SK-N-SH (cell line): ENCODE measurements at regions not wholly inside any gene's neighbourhood (a gene's known extent, or its start where the extent isn't known, plus 50 kb on each side); places are given as distances from the start of the nearest gene placed in this dataset.

Experiments
- CTCF ChIA-PET: fragments of 300-600, 350-600 bp; formaldehyde crosslinking; extraction: SDS; loops from one replicate; lab custom pipeline; 2021; lab: Yijun Ruan, JAX
- POLR2A ChIA-PET: fragments of 350-600 bp; sonication (Branson Sonifier 250); formaldehyde crosslinking; extraction: SDS; loops from one replicate; lab custom pipeline; 2020; ENCODE audit warnings: antibody characterized with exemption, inconsistent platforms; lab: Yijun Ruan, JAX
- DNase-seq: peaks from one replicate; pipeline ENCODE4 v3.0.0; 2012
- H2AFZ ChIP-seq: fragments of 200-600 bp; sonication (generic); 2 replicates; pipeline ENCODE4 v1.8.1; 2016; ENCODE audit warnings: antibody characterized with exemption, mild to moderate bottlenecking, low read depth
- H3F3A ChIP-seq: fragments of 200-600 bp; sonication (generic); replicated peaks from 2 replicates; pipeline ENCODE3; 2016; ENCODE audit warnings: antibody characterized with exemption, mild to moderate bottlenecking; ENCODE audit not compliant: insufficient read depth
- H3K27ac ChIP-seq, 2 experiments: fragments of 200-500 bp in 1 of 2; fragments of 200-600 bp in 1 of 2; sonication (Bioruptor generic) in 1 of 2; sonication (generic), shearing (Covaris generic) in 1 of 2; 2 replicates each; pipeline versions ENCODE4 v1.5.1 to v1.6.1; 2014 to 2016; ENCODE audit warnings: low read depth in 2 of 2, inconsistent platforms in 1 of 2, low read length in 1 of 2, mild to moderate bottlenecking in 1 of 2, mixed read lengths in 1 of 2
- H3K27me3 ChIP-seq: fragments of 200-600 bp; sonication (generic), shearing (Covaris generic); 2 replicates; pipeline ENCODE4 v1.6.1; 2016; ENCODE audit warnings: mixed run types; ENCODE audit not compliant: insufficient read depth
- H3K36me3 ChIP-seq, 2 experiments: fragments of 200-500 bp in 1 of 2; fragments of 200-600 bp in 1 of 2; sonication (Bioruptor generic) in 1 of 2; sonication (generic) in 1 of 2; replicated peaks in 1 of 2; 2 replicates each; pipeline versions ENCODE3 to v1.5.1; 2014 to 2016; ENCODE audit warnings: low read length in 1 of 2, mild to moderate bottlenecking in 1 of 2; ENCODE audit not compliant: insufficient read depth in 2 of 2, control insufficient read depth in 1 of 2
- H3K4me1 ChIP-seq, 2 experiments: fragments of 200-500 bp in 1 of 2; fragments of 200-600 bp in 1 of 2; sonication (Bioruptor generic) in 1 of 2; sonication (generic), shearing (Covaris generic) in 1 of 2; 2 replicates each; pipeline versions ENCODE4 v1.5.1 to v1.6.1; 2014 to 2016; ENCODE audit warnings: low read depth in 1 of 2, low read length in 1 of 2, mixed run types in 1 of 2; ENCODE audit not compliant: insufficient read depth in 2 of 2, control insufficient read depth in 1 of 2
- H3K4me2 ChIP-seq: fragments of 200-600 bp; sonication (generic), shearing (Covaris generic); 2 replicates; pipeline ENCODE4 v1.6.1; 2017; ENCODE audit warnings: mixed run types
- H3K4me3 ChIP-seq, 2 experiments: fragments of 200-500 bp in 1 of 2; fragments of 200-600 bp in 1 of 2; sonication (Bioruptor generic) in 1 of 2; sonication (generic), shearing (Covaris generic) in 1 of 2; 2 replicates each; pipeline versions ENCODE4 v1.5.1 to v1.8.1; 2014 to 2016; ENCODE audit warnings: low read depth in 2 of 2, inconsistent platforms in 1 of 2, low read length in 1 of 2, mild to moderate bottlenecking in 1 of 2, mixed read lengths in 1 of 2, moderate library complexity in 1 of 2
- H3K79me2 ChIP-seq: fragments of 200-600 bp; sonication (generic); 2 replicates; pipeline ENCODE4 v1.8.1; 2017; ENCODE audit warnings: mild to moderate bottlenecking; ENCODE audit not compliant: insufficient read depth
- H3K9ac ChIP-seq: fragments of 200-600 bp; sonication (generic); 2 replicates; pipeline ENCODE4 v1.6.1; 2017; ENCODE audit warnings: mixed run types
- H3K9me2 ChIP-seq: fragments of 200-600 bp; sonication (generic); 2 replicates; pipeline ENCODE4 v1.6.1; 2017; ENCODE audit warnings: mixed run types
- H3K9me3 ChIP-seq: fragments of 200-600 bp; sonication (generic); 2 replicates; pipeline ENCODE4 v1.6.1; 2017; ENCODE audit warnings: mixed run types, mild to moderate bottlenecking, moderate library complexity
- H4K20me1 ChIP-seq: fragments of 200-600 bp; sonication (generic); 2 replicates; pipeline ENCODE4 v1.6.1; 2017; ENCODE audit warnings: mild to moderate bottlenecking, mixed run types; ENCODE audit not compliant: insufficient read depth
- FOSL2 ChIP-seq: IDR thresholded peaks from 2 replicates; pipeline ENCODE4 v1.4.0; 2012; ENCODE audit warnings: low read depth, mild to moderate bottlenecking, moderate library complexity, borderline replicate concordance
- FOXJ3 ChIP-seq: sonication (generic); formaldehyde crosslinking; IDR thresholded peaks from 2 replicates; pipeline ENCODE4 v1.5.1; 2020; ENCODE audit warnings: mild to moderate bottlenecking, missing genetic modification reagents
- FOXM1 ChIP-seq: IDR thresholded peaks from 2 replicates; pipeline ENCODE4 v1.4.0; 2012; ENCODE audit warnings: low read depth, mild to moderate bottlenecking
- GABPA ChIP-seq: IDR thresholded peaks from 2 replicates; pipeline ENCODE4 v1.4.0; 2012; ENCODE audit warnings: low read depth, mild to moderate bottlenecking
- GATA2 ChIP-seq: sonication (generic); formaldehyde crosslinking; IDR thresholded peaks from 2 replicates; pipeline ENCODE4 v1.5.0; 2020; ENCODE audit warnings: mild to moderate bottlenecking, missing genetic modification reagents
- MAX ChIP-seq: IDR thresholded peaks from 2 replicates; pipeline ENCODE4 v1.4.0; 2012; ENCODE audit warnings: low read depth
- MXI1 ChIP-seq: IDR thresholded peaks from 2 replicates; pipeline ENCODE4 v1.6.1; 2012; ENCODE audit warnings: mild to moderate bottlenecking, low read depth, low read length, improper control_type of control experiment
- PBX3 ChIP-seq: IDR thresholded peaks from 2 replicates; pipeline ENCODE4; 2012
- POLR2AphosphoS5 ChIP-seq: IDR thresholded peaks from 2 replicates; pipeline ENCODE4 v1.6.1; 2012; ENCODE audit warnings: low read depth, low read length
- RAD21 ChIP-seq: IDR thresholded peaks from 2 replicates; pipeline ENCODE4 v1.6.1; 2012; ENCODE audit warnings: mild to moderate bottlenecking, low read length
- RCOR1 ChIP-seq: fragments of 150-350 bp; IDR thresholded peaks from 2 replicates; pipeline ENCODE4 v1.6.1; 2017; ENCODE audit warnings: antibody characterized with exemption, low read length
- RFX5 ChIP-seq: IDR thresholded peaks from 2 replicates; pipeline ENCODE4 v1.6.1; 2012; ENCODE audit warnings: mild to moderate bottlenecking, improper control_type of control experiment, low read length
- SMC3 ChIP-seq: IDR thresholded peaks from 2 replicates; pipeline ENCODE4 v1.6.1; 2012; ENCODE audit warnings: low read depth, low read length, improper control_type of control experiment
- TEAD4 ChIP-seq: IDR thresholded peaks from 2 replicates; pipeline ENCODE4 v1.4.0; 2012; ENCODE audit warnings: mild to moderate bottlenecking, borderline replicate concordance; ENCODE audit not compliant: insufficient read depth
- USF2 ChIP-seq: fragments of 150-350 bp; IDR thresholded peaks from 2 replicates; pipeline ENCODE4 v1.6.1; 2017; ENCODE audit warnings: antibody characterized with exemption, low read length, low read depth, borderline replicate concordance
- ZBTB33 ChIP-seq: IDR thresholded peaks from 2 replicates; pipeline ENCODE4 v1.4.0; 2012; ENCODE audit warnings: low read depth, borderline replicate concordance
- WGBS: methylation state at CpG from one replicate; pipeline ENCODE4 v1.1.6; 2017; ENCODE audit warnings: low lambda C conversion rate; 5-methylcytosine and 5-hydroxymethylcytosine counted together
- TF ChIP-seq, protein P1 (sequence below): fragments of 200-600 bp; sonication (generic); IDR thresholded peaks from 2 replicates; pipeline ENCODE4 v1.6.1; 2017; ENCODE audit warnings: antibody characterized with exemption, mild to moderate bottlenecking, moderate library complexity
- TF ChIP-seq, protein P2 (sequence below): IDR thresholded peaks from 2 replicates; pipeline ENCODE4 v1.6.1; 2012; ENCODE audit warnings: mild to moderate bottlenecking, low read depth, low read length, moderate library complexity
- TF ChIP-seq, protein P3 (sequence below): fragments of 150-350 bp; IDR thresholded peaks from 2 replicates; pipeline ENCODE4 v1.6.1; 2016; ENCODE audit warnings: mild to moderate bottlenecking, low read depth, low read length

- TF ChIP-seq, protein P1, sequence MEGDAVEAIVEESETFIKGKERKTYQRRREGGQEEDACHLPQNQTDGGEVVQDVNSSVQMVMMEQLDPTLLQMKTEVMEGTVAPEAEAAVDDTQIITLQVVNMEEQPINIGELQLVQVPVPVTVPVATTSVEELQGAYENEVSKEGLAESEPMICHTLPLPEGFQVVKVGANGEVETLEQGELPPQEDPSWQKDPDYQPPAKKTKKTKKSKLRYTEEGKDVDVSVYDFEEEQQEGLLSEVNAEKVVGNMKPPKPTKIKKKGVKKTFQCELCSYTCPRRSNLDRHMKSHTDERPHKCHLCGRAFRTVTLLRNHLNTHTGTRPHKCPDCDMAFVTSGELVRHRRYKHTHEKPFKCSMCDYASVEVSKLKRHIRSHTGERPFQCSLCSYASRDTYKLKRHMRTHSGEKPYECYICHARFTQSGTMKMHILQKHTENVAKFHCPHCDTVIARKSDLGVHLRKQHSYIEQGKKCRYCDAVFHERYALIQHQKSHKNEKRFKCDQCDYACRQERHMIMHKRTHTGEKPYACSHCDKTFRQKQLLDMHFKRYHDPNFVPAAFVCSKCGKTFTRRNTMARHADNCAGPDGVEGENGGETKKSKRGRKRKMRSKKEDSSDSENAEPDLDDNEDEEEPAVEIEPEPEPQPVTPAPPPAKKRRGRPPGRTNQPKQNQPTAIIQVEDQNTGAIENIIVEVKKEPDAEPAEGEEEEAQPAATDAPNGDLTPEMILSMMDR: no peak
These were observed 96.2 kb upstream of the EFNA5 start (continued) for GRCh38 chr5:107766972-107767371.

DNA sequence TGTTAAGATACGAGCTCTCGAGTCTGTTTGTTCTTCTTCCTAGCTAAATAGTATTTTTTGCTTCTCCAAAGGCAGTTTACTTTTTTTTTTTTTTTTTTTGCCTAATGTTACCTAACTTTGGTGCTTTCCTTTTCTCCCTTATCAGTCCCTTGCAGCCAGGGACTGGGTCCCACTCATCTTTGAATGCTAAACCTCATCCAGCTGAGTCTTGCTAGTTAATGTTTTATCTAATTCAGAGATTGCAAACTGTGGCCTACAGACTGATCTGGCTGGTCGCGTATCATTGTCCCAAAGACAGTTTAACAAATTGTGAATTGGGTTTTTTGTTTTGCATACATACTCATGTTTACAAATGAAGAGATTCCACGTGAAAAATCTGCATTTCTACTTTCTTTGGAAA, 95.7 kb upstream of the EFNA5 start:
- POLR2A ChIA-PET: no interaction called here
- TF ChIP-seq FOSL2: no peak
- no peak for TF ChIP-seq POLR2AphosphoS5
- TF ChIP-seq, protein P2, sequence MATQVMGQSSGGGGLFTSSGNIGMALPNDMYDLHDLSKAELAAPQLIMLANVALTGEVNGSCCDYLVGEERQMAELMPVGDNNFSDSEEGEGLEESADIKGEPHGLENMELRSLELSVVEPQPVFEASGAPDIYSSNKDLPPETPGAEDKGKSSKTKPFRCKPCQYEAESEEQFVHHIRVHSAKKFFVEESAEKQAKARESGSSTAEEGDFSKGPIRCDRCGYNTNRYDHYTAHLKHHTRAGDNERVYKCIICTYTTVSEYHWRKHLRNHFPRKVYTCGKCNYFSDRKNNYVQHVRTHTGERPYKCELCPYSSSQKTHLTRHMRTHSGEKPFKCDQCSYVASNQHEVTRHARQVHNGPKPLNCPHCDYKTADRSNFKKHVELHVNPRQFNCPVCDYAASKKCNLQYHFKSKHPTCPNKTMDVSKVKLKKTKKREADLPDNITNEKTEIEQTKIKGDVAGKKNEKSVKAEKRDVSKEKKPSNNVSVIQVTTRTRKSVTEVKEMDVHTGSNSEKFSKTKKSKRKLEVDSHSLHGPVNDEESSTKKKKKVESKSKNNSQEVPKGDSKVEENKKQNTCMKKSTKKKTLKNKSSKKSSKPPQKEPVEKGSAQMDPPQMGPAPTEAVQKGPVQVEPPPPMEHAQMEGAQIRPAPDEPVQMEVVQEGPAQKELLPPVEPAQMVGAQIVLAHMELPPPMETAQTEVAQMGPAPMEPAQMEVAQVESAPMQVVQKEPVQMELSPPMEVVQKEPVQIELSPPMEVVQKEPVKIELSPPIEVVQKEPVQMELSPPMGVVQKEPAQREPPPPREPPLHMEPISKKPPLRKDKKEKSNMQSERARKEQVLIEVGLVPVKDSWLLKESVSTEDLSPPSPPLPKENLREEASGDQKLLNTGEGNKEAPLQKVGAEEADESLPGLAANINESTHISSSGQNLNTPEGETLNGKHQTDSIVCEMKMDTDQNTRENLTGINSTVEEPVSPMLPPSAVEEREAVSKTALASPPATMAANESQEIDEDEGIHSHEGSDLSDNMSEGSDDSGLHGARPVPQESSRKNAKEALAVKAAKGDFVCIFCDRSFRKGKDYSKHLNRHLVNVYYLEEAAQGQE: no peak
- no peak for TF ChIP-seq FOXM1
- no peak for TF ChIP-seq TEAD4
- TF ChIP-seq RAD21: no peak
- TF ChIP-seq, protein P3, sequence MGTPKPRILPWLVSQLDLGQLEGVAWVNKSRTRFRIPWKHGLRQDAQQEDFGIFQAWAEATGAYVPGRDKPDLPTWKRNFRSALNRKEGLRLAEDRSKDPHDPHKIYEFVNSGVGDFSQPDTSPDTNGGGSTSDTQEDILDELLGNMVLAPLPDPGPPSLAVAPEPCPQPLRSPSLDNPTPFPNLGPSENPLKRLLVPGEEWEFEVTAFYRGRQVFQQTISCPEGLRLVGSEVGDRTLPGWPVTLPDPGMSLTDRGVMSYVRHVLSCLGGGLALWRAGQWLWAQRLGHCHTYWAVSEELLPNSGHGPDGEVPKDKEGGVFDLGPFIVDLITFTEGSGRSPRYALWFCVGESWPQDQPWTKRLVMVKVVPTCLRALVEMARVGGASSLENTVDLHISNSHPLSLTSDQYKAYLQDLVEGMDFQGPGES: no peak
- no peak for TF ChIP-seq SMC3
- TF ChIP-seq GATA2 (CRISPR knock-in tag): no peak
- TF ChIP-seq GABPA: no peak
- no peak for TF ChIP-seq MAX
- TF ChIP-seq USF2: no peak
- TF ChIP-seq PBX3: no peak
- no peak for TF ChIP-seq MXI1
- no peak for TF ChIP-seq RCOR1
- TF ChIP-seq RFX5: no peak
- TF ChIP-seq ZBTB33: no peak
- no peak for TF ChIP-seq FOXJ3 (CRISPR knock-in tag)
- 59% methylated on average over 5 of the region's 5 CpGs for WGBS

More for the DNA sequence above, 95.7 kb upstream of the EFNA5 start:
- Histone ChIP-seq H3K27ac (no peak overlapping the region), H3K9ac (no peak overlapping the region), H3K4me3 (no peak overlapping the region), H3K4me2 (no peak overlapping the region), H3F3A (no peaks in the 10 kb centered on the region), H4K20me1 (no peaks in the 10 kb centered on the region), H3K27me3 (no peaks in the 10 kb centered on the region), H3K4me1 (no peaks in the 10 kb centered on the region), H3K9me2 (no peaks in the 10 kb centered on the region), H2AFZ (no peak overlapping the region), H3K36me3 (no peaks in the 10 kb centered on the region), H3K9me3 (no peaks in the 10 kb centered on the region), H3K79me2 (no peaks in the 10 kb centered on the region)
- no peak for DNase-seq
- CTCF ChIA-PET: no interaction called here
